NT2/D1 (cell line): ENCODE measurements at regions not wholly inside any gene's neighbourhood (a gene's known extent, or its start where the extent isn't known, plus 50 kb on each side); places are given as distances from the start of the nearest gene placed in this dataset.

ENCODE experiments used
- DNase-seq: peaks from one replicate; pipeline ENCODE4 v3.0.0-alpha.2; 2011; ENCODE audit warnings: low read depth, low spot score
- H3K27me3 ChIP-seq: 2 replicates; pipeline ENCODE4 v1.6.0; 2011; ENCODE audit warnings: mild to moderate bottlenecking; ENCODE audit not compliant: insufficient read length, insufficient read depth
- H3K36me3 ChIP-seq: 2 replicates; pipeline ENCODE4 v1.6.1; 2011; ENCODE audit warnings: mild to moderate bottlenecking, low read length, mixed read lengths; ENCODE audit not compliant: insufficient read depth, insufficient read length
- H3K4me1 ChIP-seq: 2 replicates; pipeline ENCODE4 v1.5.1; 2011; ENCODE audit not compliant: insufficient read depth, insufficient read length
- H3K4me3 ChIP-seq: 2 replicates; pipeline ENCODE4 v1.5.1; 2011; ENCODE audit warnings: low read depth; ENCODE audit not compliant: insufficient read length
- H3K9ac ChIP-seq: 2 replicates; pipeline ENCODE4 v1.6.0; 2011; ENCODE audit warnings: low read depth; ENCODE audit not compliant: insufficient read length
- H3K9me3 ChIP-seq: 2 replicates; pipeline ENCODE4 v1.5.1; 2011; ENCODE audit warnings: mild to moderate bottlenecking, low read length; ENCODE audit not compliant: insufficient read depth
- SUZ12 ChIP-seq: IDR thresholded peaks from 2 replicates; pipeline ENCODE4 v1.6.1; 2011; ENCODE audit not compliant: insufficient read length, insufficient read depth; ENCODE audit errors: extremely low read depth
- YY1 ChIP-seq: IDR thresholded peaks from 2 replicates; pipeline ENCODE4 v1.6.1; 2011; ENCODE audit not compliant: insufficient read length, insufficient read depth
- ZNF274 ChIP-seq: IDR thresholded peaks from 2 replicates; pipeline ENCODE4 v1.6.1; 2011; ENCODE audit warnings: mild to moderate bottlenecking, low read depth, low read length

DNA sequence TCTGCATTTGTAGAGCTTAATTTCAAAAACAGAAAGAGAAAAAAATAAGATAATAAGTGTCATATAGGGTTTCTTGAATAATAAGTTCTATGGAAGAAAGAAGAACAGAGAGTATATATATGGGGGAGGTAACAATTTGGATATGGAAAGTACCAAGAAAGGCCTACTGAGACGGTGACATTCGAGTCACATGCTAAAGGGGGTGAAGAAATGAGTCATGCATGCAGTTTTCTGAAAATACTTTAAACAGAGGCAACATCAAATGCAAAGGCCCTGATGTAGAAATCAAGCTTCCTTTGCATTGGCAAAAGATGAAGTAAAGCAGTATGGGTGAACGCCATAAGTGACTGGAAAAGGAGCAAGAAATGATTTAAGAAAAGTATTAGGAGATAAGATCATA is 371.6 kb upstream of the ZNF385D start:
- H3K36me3 ChIP-seq: no peaks in the 10 kb centered on the region
- no peak overlapping the region for H3K4me3 ChIP-seq
- H3K9me3 ChIP-seq: no peaks in the 10 kb centered on the region
- no peaks in the 10 kb centered on the region for H3K4me1 ChIP-seq
- H3K9ac ChIP-seq: no peak overlapping the region
- TF ChIP-seq ZNF274 (no peak), SUZ12 (no peak), YY1 (no peak)
- no peak for DNase-seq
- H3K27me3 ChIP-seq: no peaks in the 10 kb centered on the region

DNA sequence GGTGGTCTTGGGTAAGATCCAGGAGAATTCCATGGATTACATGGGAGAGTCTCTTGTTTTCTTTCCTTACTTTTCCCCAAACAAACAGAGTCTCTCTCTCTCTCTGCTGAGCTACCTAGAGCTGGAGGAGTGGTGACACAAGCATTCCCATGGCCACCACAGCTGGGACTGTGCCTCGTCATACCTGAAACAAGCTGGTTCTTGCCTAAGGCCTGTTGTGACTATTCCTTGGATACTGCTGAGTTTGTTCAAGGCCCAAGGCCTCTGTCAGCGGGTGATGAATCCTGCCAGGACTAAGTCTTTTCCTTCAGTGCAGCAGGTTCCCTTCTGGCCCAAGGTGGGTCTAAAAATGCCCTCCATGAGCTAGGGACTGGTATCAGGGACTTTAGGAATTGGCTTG is 378.1 kb upstream of the ZNF385D start:
- Histone ChIP-seq H3K4me3 (no peak overlapping the region), H3K36me3 (no peaks in the 10 kb centered on the region), H3K4me1 (no peaks in the 10 kb centered on the region), H3K27me3 (no peaks in the 10 kb centered on the region), H3K9me3 (no peaks in the 10 kb centered on the region), H3K9ac (no peak overlapping the region)
- no peak for TF ChIP-seq ZNF274
- TF ChIP-seq YY1: no peak
- TF ChIP-seq SUZ12: no peak
- no peak for DNase-seq

DNA sequence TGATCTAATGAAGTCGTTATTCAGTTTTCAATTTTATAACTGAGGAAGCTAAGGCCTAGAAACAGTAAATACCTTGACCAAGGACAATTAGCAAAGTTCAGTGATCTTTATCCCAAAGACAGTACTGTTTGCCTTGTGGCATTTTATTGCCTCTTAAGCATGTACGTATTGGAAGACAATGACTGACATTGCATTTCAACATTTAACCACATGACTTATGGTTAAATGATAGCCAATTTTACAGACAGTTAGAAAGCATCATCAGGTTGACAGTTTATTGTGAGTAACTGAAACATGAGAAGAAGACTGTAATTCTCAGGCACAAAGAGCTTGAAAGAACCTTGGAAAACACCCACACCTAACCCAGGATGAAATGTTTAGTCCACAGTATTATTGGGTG is 390.8 kb upstream of the ZNF385D start:
- Histone ChIP-seq H3K4me1 (no peaks in the 10 kb centered on the region), H3K9ac (no peak overlapping the region), H3K4me3 (no peak overlapping the region), H3K27me3 (no peaks in the 10 kb centered on the region), H3K9me3 (no peaks in the 10 kb centered on the region), H3K36me3 (no peaks in the 10 kb centered on the region)
- no peak for DNase-seq
- no peak for TF ChIP-seq SUZ12

DNA sequence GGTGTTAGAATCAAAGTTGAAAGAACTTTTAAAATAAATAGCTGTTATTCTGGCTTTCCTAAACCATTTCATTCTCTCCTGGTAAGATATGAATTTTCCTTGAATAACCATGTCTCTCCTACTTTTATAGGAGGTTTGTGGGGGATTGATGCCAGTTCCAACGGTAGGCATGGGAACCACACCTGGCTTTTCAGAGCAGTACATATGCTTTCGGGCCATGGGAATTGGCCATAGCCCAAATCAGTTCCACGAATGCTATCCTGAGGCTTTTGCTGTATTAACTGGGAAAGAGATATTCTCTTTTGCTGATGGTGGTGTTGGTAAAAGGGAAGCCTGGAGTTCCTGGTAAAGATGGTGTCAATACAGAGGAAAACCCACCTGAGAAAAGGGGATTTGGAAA is 396.2 kb upstream of the ZNF385D start:
- Histone ChIP-seq H3K9me3 (no peaks in the 10 kb centered on the region), H3K9ac (no peak overlapping the region), H3K36me3 (no peaks in the 10 kb centered on the region), H3K27me3 (no peaks in the 10 kb centered on the region), H3K4me1 (no peaks in the 10 kb centered on the region), H3K4me3 (no peak overlapping the region)
- no peak for DNase-seq
- TF ChIP-seq YY1: no peak
- TF ChIP-seq ZNF274: no peak
- no peak for TF ChIP-seq SUZ12

DNA sequence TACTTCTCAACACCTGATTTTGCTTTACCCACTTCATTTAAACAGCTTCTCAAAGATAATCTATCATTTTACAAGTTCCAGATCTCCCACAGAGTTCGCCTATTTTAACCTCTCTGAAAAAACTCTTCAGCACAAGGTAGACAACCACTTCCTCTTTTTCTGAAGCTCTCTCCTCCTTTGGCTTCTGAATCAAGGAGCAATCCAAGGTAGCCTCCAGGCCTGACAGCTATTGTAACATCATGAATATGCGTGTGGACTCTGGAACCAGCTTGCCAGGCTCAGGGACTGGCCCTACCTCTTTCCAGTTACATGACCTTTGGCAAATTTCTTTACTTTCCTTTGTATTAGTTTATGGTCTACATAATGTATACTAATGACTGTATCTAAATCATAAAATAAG is 405.9 kb upstream of the ZNF385D start:
- Histone ChIP-seq H3K27me3 (no peaks in the 10 kb centered on the region), H3K4me3 (no peak overlapping the region), H3K36me3 (no peaks in the 10 kb centered on the region), H3K4me1 (no peaks in the 10 kb centered on the region), H3K9me3 (no peaks in the 10 kb centered on the region), H3K9ac (no peak overlapping the region)
- TF ChIP-seq SUZ12: no peak
- TF ChIP-seq YY1: no peak
- DNase-seq: no peak

DNA sequence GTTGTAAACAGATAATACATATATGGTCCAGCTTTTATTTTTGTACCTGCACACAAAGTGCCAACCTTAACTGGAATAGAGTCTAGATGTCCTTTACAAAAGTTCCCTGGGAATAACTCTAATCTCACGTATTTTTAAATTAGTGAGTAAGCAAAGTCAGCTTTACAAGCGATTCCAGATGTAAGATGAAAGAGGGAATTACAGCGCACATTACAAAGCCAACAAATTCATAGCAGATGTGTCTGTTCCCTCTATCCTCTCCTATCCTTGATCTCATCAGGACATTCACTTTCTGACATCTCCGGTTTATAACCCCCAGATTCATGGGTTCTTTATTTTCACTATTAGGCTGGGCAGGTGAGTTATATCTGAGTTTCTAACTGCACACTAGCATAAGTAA is 406.8 kb upstream of the ZNF385D start:
- Histone ChIP-seq H3K9ac (no peak overlapping the region), H3K4me3 (no peak overlapping the region), H3K36me3 (no peaks in the 10 kb centered on the region), H3K9me3 (no peaks in the 10 kb centered on the region), H3K27me3 (no peaks in the 10 kb centered on the region), H3K4me1 (no peaks in the 10 kb centered on the region)
- TF ChIP-seq YY1 (no peak), ZNF274 (no peak), SUZ12 (no peak)
- DNase-seq: no peak

DNA sequence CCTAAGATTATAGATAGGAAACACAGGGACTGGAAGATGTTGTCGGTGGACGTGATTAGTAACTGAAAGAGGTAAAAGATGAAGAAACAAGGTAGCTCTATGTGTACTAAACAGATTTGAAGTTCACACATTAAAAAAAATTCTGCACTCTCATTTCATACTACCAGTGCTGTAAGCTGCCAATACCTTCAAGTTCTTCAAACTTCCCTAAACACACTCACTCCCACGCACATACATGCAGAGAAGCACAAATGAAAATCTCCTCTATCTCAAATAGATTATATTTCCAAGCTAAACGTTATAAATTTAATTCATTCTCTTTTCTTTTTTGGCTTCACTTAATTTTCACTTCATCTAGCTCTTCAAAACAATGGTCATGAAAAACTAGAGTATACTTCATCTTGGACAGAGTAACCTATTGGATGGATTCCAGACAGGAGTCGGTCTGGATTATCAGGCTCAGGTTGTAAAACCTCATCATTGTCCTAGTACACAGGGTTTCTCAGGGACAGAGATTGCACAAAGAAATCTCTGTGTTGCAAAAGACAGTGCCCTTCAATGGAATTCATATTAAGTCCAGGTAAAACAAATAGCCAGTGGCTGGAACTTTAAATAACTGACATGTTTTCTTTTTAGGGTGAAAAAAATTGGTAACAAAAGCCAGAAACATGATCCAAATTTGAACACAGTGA is 408.1 kb upstream of the ZNF385D start:
- Histone ChIP-seq H3K36me3 (no peaks in the 10 kb centered on the region), H3K9me3 (no peaks in the 10 kb centered on the region), H3K4me3 (no peak overlapping the region), H3K27me3 (no peaks in the 10 kb centered on the region), H3K4me1 (no peaks in the 10 kb centered on the region), H3K9ac (no peak overlapping the region)
- DNase-seq: no peak
- TF ChIP-seq YY1 (no peak), SUZ12 (no peak), ZNF274 (no peak)

DNA sequence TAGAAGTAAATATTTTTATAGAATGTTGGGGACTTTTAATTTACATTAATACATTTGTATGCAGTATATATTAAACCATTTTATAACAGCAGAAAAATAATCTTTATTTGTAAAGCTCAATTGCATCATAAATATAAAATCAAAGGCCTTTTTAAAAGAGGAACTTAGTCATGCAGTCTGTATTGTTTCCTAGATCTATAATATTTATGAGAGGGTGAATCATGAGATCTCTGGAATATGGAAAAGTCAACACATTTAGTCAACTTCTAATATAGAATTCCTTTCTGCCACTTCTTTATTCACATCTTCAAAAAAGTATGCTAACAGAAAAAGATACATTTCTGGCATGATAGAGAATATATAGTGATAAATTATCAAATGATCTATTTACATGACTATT is 410.3 kb upstream of the ZNF385D start:
- no peak overlapping the region for H3K4me3 ChIP-seq
- no peak overlapping the region for H3K9ac ChIP-seq
- no peak for TF ChIP-seq ZNF274
- TF ChIP-seq SUZ12: no peak
- TF ChIP-seq YY1: no peak
- H3K36me3 ChIP-seq: no peaks in the 10 kb centered on the region
- no peaks in the 10 kb centered on the region for H3K27me3 ChIP-seq
- no peaks in the 10 kb centered on the region for H3K9me3 ChIP-seq
- H3K4me1 ChIP-seq: no peaks in the 10 kb centered on the region
- DNase-seq: no peak
